ENCODE measurements at regions not wholly inside any gene's neighbourhood (a gene's known extent, or its start where the extent isn't known, plus 50 kb on each side); places are given as distances from the start of the nearest gene placed in this dataset.

GRCh38 chr5:98474782-98475181 is 298.7 kb upstream of the RGMB start:
- H3K9me3 Mint-ChIP-seq (ENCODE audit: low read depth, unreplicated experiment), result no peaks in the 10 kb centered on the region
- H3K36me3 Mint-ChIP-seq (ENCODE audit: insufficient read depth, unreplicated experiment), result no peaks in the 10 kb centered on the region
- DNase-seq, result no peak
- no TSS peak for BruUV-seq (replicated peaks)
- intact Hi-C loops (cut with micrococcal nuclease; ENCODE audit: unreplicated experiment), result no loop called here
- CTCF ChIA-PET, result interaction anchor here (0.6 kb wide), 2 partner anchors 342 to 1644 kb away, joined by 3 to 4 read pairs; no protein-coding TSS in a partner anchor
- H3K27ac Mint-ChIP-seq (ENCODE audit: unreplicated experiment), result no peak overlapping the region
- no peak for TF ChIP-seq CTCF (IDR thresholded peaks at IDR 0.05; ENCODE audit: unreplicated experiment)
- H3K4me3 Mint-ChIP-seq (ENCODE audit: low read depth, unreplicated experiment), result no peak overlapping the region
- no peaks in the 10 kb centered on the region for H3K27me3 Mint-ChIP-seq (ENCODE audit: unreplicated experiment)
- H3K4me1 Mint-ChIP-seq (ENCODE audit: low read depth, unreplicated experiment), result peaks cover 4% of the 10 kb centered on the region

GRCh38 chr5:98482321-98483300 is 290.9 kb upstream of the RGMB start:
- intact Hi-C loops (cut with micrococcal nuclease; ENCODE audit: unreplicated experiment), result no loop called here

GRCh38 chr5:98483301-98483685 is 290.2 kb upstream of the RGMB start:
- Mint-ChIP-seq H3K9me3 (ENCODE audit: low read depth, unreplicated experiment) (no peaks in the 10 kb centered on the region), H3K4me1 (ENCODE audit: low read depth, unreplicated experiment) (peaks cover 9% of the 10 kb centered on the region), H3K27ac (ENCODE audit: unreplicated experiment) (no peak overlapping the region), H3K36me3 (ENCODE audit: insufficient read depth, unreplicated experiment) (no peaks in the 10 kb centered on the region), H3K4me3 (ENCODE audit: low read depth, unreplicated experiment) (no peak overlapping the region), H3K27me3 (ENCODE audit: unreplicated experiment) (no peaks in the 10 kb centered on the region)
- intact Hi-C loops (cut with micrococcal nuclease; ENCODE audit: unreplicated experiment), result no loop called here
- CTCF ChIA-PET, result interaction anchor here (0.5 kb wide), 1 partner anchor 783 kb away, joined by 5 read pairs; no protein-coding TSS in a partner anchor
- no TSS peak for BruUV-seq (replicated peaks)
- DNase-seq, result no peak
- TF ChIP-seq CTCF (IDR thresholded peaks at IDR 0.05; ENCODE audit: unreplicated experiment), result no peak

More at GRCh38 chr5:98482321-98483300, 290.9 kb upstream of the RGMB start:
- no peak for TF ChIP-seq CTCF (IDR thresholded peaks at IDR 0.05; ENCODE audit: unreplicated experiment)
- no peak overlapping the region for H3K27ac Mint-ChIP-seq (ENCODE audit: unreplicated experiment)
- BruUV-seq (replicated peaks), result no TSS peak
- H3K27me3 Mint-ChIP-seq (ENCODE audit: unreplicated experiment), result no peaks in the 10 kb centered on the region
- CTCF ChIA-PET, result no interaction called here
- H3K4me3 Mint-ChIP-seq (ENCODE audit: low read depth, unreplicated experiment), result no peak overlapping the region
- H3K4me1 Mint-ChIP-seq (ENCODE audit: low read depth, unreplicated experiment), result peaks cover 9% of the 10 kb centered on the region
- no peaks in the 10 kb centered on the region for H3K36me3 Mint-ChIP-seq (ENCODE audit: insufficient read depth, unreplicated experiment)
- H3K9me3 Mint-ChIP-seq (ENCODE audit: low read depth, unreplicated experiment), result no peaks in the 10 kb centered on the region
- no peak for DNase-seq

DNA sequence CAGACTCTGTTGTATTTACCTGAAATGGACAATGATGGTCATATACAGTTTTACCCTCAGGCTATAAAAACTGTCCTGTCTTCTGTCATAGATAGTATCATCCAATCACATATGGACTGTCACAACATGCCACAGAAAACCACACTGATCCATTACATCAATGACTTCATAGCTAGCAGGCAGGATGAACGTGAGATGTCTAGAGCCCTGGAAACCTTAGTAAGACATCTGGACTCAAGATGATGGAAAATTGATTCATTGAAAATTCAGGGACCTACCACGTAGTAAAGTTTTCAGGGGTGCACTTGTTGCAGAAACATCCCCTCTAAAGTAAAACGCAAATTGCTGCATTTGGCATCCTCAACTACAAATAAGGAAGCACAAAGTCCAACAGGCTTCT is 284.4 kb upstream of the RGMB start:
- H3K4me3 Mint-ChIP-seq (ENCODE audit: low read depth, unreplicated experiment), result no peak overlapping the region
- no peaks in the 10 kb centered on the region for H3K36me3 Mint-ChIP-seq (ENCODE audit: insufficient read depth, unreplicated experiment)
- H3K4me1 Mint-ChIP-seq (ENCODE audit: low read depth, unreplicated experiment), result no peaks in the 10 kb centered on the region
- no peaks in the 10 kb centered on the region for H3K27me3 Mint-ChIP-seq (ENCODE audit: unreplicated experiment)
- no peak for DNase-seq
- CTCF ChIA-PET, result no interaction called here
- no peak overlapping the region for H3K27ac Mint-ChIP-seq (ENCODE audit: unreplicated experiment)
- H3K9me3 Mint-ChIP-seq (ENCODE audit: low read depth, unreplicated experiment), result peaks cover 4% of the 10 kb centered on the region
- intact Hi-C loops (cut with micrococcal nuclease; ENCODE audit: unreplicated experiment), result no loop called here
- no TSS peak for BruUV-seq (replicated peaks)
- no peak for TF ChIP-seq CTCF (IDR thresholded peaks at IDR 0.05; ENCODE audit: unreplicated experiment)
